Stimulated activated CD4-positive, alpha-beta T cell treated with anti-CD3 and anti-CD28 coated beads, Interleukin-15, amount 100 ng/mL, for 48 hours (primary cell): ENCODE measurements at regions not wholly inside any gene's neighbourhood (a gene's known extent, or its start where the extent isn't known, plus 50 kb on each side); places are given as distances from the start of the nearest gene placed in this dataset.

ENCODE experiments used
- DNase-seq, 2 donors: peaks; one replicate each; pipeline ENCODE4 v3.0.0-alpha.2; 2020; ENCODE audit warnings: low read depth in 2 of 2

DNA sequence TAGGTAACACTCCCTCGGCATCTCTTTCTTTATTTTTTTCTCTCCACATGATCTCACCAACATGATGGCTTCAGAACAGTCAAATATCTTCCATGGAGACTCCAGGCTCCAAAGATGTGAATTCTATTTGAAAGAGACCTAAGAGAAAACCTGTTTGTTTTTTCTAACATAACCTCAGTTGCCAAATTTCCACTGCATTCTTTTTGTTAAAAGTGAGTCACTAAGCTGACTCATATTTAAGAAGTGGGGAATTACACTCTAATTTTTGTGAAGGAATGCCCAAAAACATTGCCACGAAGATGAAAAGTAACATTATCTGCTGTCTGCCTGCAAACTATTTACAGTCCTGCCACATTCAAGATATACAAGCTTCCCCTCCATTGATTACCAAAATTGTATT is 1337.6 kb downstream of the LRFN5 start:
- no peak for DNase-seq

- no peak for DNase-seq
Observed at GRCh38 chr14:42931308-42931707, 1324.6 kb downstream of the LRFN5 start.

DNA sequence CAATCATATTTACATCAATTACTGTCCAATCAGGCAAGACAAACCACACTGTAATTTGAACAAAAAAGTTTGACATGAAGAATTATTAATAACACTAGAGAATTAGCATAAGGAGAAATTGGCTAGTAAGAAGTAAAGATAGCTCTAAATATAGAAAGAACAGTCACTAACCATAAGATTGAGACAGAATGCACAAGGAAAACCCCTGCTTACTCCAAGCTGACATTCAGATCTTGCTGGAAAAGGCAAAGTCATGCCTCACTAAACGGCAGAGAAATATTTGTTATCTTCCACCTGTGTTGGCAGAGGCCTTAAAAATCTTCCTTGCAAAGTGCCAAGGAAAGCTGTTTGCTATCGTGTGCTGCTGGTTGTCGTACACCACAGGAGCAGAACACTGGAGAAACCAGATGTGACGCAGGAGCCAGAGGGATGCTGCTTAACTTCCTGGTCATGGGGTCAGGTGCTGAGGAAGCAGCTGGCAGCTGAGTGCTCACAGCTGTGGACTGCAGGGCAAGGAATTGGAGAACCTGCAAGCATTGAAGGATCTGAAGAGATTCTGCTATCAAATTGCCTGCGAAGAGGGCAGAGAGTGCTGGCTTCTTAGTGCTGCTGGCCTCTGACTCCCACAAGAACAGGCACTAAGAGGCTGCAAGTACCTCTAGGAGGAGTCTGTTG is 1323.3 kb downstream of the LRFN5 start:
- DNase-seq = no peak

GRCh38 chr14:42927313-42927712 is 1320.6 kb downstream of the LRFN5 start:
- no peak for DNase-seq

- no peak for DNase-seq
Observed at GRCh38 chr14:42921901-42922300, 1315.2 kb downstream of the LRFN5 start.

DNA sequence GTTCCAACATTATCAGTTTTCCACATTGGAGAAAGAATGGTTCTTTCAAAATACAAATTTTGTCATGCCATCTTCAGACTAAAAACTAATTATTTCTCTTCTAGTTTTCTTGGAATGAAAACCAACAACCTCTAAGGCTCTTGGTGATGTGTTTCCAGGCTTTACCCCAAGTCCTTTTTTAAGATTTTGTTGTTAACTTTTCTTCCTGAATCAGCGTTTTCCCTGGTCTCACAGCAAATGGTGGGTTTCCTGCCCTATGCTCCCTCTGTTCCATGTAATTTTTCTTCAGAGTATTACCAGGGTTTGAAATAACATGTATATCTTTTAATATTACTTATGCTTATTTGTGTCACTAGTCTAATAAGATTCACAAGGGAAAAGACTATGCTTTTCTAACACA is 1311.9 kb downstream of the LRFN5 start:
- DNase-seq = no peak

DNA sequence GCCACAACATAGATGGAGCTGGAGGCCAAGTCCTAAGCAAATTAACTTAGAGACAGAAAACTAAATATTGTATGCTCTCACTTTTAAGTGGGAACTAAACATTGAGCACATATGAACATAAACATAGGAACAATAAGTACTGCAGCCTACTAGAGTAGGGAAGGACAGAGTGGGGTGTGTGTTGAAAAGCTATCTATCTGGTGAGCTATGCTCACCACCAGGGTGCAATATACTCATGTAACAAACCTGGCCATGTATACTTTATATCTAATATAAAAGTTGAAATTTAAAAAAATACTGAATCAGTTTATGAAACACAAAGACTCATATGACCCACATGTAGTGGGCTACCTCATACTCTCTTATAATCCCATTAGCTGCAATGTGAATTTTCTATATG is 1305.0 kb downstream of the LRFN5 start:
- DNase-seq = no peak

- no peak for DNase-seq
Observed at GRCh38 chr14:42909659-42910058, 1303.0 kb downstream of the LRFN5 start.

DNA sequence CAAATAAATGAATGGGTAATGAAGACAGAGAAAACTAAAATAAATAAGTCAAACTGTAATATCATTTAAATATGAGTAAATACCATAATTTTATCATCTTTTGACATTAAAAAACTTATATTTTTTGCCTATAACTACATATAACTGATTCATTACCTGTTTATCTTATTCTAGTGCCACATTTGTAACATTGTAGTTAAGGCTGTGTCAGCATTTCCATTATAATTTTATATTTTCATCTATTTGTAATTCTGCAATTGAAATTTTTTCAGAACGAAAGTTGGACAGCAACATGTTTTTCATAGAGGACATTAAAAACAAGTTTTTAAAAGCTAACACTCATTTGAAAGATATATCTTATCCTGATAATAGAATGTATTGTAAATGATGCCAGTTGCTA is 1286.5 kb downstream of the LRFN5 start:
- no peak for DNase-seq

DNA sequence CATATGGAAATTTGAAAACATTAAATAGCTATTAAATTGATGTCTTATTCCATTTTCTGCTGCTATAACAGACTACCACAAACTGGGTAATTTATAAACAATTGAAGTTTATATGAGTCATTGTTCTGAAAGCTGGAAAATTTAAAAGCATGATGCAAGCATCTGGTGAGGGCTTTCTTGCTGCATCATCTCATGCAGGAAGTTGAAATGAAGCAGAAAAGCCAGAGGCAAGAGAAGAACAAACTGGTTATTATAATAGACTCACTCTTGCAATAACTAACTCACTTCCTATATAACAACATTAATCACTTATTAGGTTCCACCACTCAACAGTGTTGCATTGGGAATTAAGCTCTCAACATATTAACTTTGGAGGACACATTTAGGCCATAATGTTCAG is 1277.4 kb downstream of the LRFN5 start:
- DNase-seq = no peak

- no peak for DNase-seq
Observed at GRCh38 chr14:42877716-42878115, 1271.0 kb downstream of the LRFN5 start.

DNA sequence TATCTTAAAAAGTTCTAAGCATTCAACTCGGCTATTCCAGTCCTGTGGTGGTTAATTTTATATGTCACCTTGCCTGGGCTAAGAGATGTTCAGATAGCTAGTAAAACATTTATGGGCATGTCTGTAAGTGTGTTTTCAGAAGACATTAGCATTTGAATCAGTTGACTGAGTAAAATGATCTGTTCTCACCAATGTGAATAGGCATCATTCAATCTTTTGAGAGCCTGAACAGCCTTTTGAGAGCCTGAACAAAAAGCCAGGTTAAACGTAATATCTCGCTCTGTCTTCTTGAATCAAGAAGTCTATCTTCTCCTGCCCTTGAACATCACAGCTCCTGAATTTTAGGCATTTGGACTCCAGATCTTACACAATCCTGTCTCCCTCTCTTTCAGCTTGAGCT is 1266.1 kb downstream of the LRFN5 start:
- no peak for DNase-seq

GRCh38 chr14:42869681-42870080 is 1263.0 kb downstream of the LRFN5 start:
- DNase-seq = no peak

- DNase-seq = no peak
Observed at GRCh38 chr14:42862114-42862513, 1255.4 kb downstream of the LRFN5 start.

DNA sequence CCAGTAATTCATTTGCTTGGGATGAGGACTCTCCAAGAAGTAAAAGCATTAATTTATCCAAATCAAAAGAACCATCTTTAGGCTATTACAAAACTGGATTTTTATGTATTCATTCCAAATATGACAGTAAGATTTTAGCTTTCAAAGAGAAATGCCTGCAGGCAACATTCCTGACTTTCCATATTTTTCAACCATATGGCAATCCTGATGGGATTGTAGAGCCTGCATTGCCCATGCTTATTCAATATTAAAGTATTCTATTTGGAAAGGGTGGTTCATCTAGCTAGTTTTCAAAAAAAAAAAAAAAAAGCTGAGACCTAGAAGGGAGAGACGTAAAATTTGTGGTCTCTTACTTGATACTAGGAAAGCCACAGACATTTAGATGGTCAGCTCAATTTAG is 1253.7 kb downstream of the LRFN5 start:
- no peak for DNase-seq

DNA sequence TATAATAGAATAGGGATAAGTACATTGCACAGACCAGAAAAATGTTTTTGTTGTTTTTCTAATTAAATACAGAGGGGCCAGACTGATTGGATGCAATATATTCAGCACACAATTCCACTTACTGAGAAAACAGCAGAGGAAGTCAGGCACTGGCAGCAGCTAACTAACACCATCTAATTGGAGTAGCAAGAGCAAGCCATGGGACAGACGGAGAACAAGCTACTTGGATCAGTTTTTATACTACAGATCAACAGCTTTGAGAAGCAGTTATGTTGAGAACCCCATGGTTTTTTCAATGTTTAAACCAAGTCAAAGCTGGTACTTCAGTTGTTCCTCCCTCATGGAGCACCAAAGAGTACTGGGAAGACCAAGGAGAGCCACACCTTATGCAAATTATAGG is 1249.4 kb downstream of the LRFN5 start:
- DNase-seq = no peak

- no peak for DNase-seq
Observed at GRCh38 chr14:42855085-42855484, 1248.4 kb downstream of the LRFN5 start.

GRCh38 chr14:42854061-42854460 is 1247.4 kb downstream of the LRFN5 start:
- DNase-seq = no peak

- DNase-seq = no peak
Observed at GRCh38 chr14:42848652-42849051, 1242.0 kb downstream of the LRFN5 start.

DNA sequence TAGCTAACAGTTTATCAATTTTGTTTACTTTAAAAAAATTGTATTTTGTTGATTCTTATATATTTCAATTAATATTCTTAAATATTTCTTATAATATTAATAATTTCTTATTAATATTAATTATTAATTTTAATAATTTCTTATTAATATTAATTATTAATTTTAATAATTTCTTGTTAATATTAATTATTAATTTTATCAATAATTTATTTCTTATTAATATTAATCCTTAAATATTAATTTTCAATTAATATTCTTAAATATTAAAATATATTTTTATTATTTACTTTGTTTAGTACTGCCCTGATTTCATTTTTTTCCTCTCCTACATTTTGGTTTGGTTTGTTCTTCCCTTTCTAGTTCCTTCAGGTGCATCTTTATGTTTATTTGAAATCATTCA is 1208.1 kb downstream of the LRFN5 start:
- DNase-seq = no peak

GRCh38 chr14:42806909-42807315 is 1200.2 kb downstream of the LRFN5 start:
- DNase-seq = no peak

- DNase-seq = no peak
Observed at GRCh38 chr14:42804141-42804540, 1197.5 kb downstream of the LRFN5 start.

DNA sequence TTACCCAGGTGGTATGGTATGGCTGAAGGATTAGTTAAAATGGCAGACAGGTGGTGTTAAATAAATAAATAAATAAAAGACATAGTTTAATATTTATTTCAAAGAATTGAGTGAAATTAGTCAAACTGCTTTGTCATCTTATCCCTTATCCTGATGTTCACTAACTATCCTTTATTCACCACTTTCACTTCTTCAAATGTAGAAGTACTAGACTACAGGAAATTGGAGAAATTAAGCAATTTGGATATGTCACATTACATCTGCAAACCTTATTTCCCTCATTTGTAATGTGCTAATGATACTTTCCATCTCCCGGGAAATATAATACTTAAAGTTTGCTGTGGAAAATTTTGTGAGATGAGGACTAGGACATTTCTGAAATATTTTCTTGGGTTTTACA is 1195.7 kb downstream of the LRFN5 start:
- DNase-seq = no peak

DNA sequence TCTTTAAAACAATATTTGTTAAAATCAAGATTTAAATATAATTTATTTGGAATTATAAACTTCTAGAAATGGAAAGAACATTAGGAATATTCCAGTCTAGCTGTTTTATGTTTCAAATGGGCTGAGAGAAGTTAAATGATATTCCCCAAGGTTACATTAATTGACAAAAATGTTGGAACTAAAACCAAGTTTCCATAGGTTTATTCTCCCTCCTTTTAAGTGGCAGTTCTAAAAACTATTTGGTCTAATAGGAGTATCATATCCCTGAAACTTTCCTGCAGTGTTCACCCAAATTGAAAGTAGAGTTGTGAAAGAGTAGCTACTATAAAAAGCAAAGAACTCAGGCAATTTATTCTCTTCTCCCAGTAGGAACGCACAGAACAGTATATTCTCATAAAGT is 1185.5 kb downstream of the LRFN5 start:
- DNase-seq = no peak
